ENCODE measurements at regions not wholly inside any gene's neighbourhood (a gene's known extent, or its start where the extent isn't known, plus 50 kb on each side); places are given as distances from the start of the nearest gene placed in this dataset.

GRCh38 chr13:44292545-44292944, 81.1 kb upstream of the SERP2 start:
- no peak for DNase-seq

- no peak for DNase-seq
Measured at GRCh38 chr13:44293374-44293773, 80.2 kb upstream of the SERP2 start.

- DNase-seq = no peak
Measured at GRCh38 chr13:44293908-44294735, 79.5 kb upstream of the SERP2 start.

GRCh38 chr13:44294876-44295275, 78.7 kb upstream of the SERP2 start:
- no peak for DNase-seq

- no peak for DNase-seq
Measured at GRCh38 chr13:44296856-44297255, 76.8 kb upstream of the SERP2 start.

GRCh38 chr13:44298314-44298713, 75.3 kb upstream of the SERP2 start:
- DNase-seq = no peak

- DNase-seq = no peak
Measured at GRCh38 chr13:44299152-44299943, 74.3 kb upstream of the SERP2 start.

- no peak for DNase-seq
Measured at GRCh38 chr13:44300895-44301638, 72.6 kb upstream of the SERP2 start.

- DNase-seq = no peak
Measured at GRCh38 chr13:44301639-44302015, 72.0 kb upstream of the SERP2 start.

- no peak for DNase-seq
Measured at GRCh38 chr13:44302233-44302632, 71.4 kb upstream of the SERP2 start.

- DNase-seq = no peak
Measured at GRCh38 chr13:44302940-44303575, 70.6 kb upstream of the SERP2 start.

GRCh38 chr13:44303681-44304432, 69.8 kb upstream of the SERP2 start:
- DNase-seq = no peak

- no peak for DNase-seq
Measured at GRCh38 chr13:44304433-44304725, 69.2 kb upstream of the SERP2 start.

- DNase-seq = no peak
Measured at GRCh38 chr13:44305286-44305685, 68.3 kb upstream of the SERP2 start.

- DNase-seq = no peak
Measured at GRCh38 chr13:44305917-44306370, 67.7 kb upstream of the SERP2 start.

GRCh38 chr13:44306371-44307192, 67.0 kb upstream of the SERP2 start:
- no peak for DNase-seq

GRCh38 chr13:44307255-44307654, 66.4 kb upstream of the SERP2 start:
- no peak for DNase-seq

- no peak for DNase-seq
Measured at GRCh38 chr13:44307844-44308243, 65.8 kb upstream of the SERP2 start.

GRCh38 chr13:44308352-44308751, 65.3 kb upstream of the SERP2 start:
- DNase-seq = no peak

- no peak for DNase-seq
Measured at GRCh38 chr13:44309794-44310757, 63.5 kb upstream of the SERP2 start.

Data from CD4-positive, alpha-beta T cell treated with Interleukin-12 subunit alpha and Interleukin-12 subunit beta, for 1 hour (primary cell).